RWPE1 (cell line): ENCODE measurements at regions not wholly inside any gene's neighbourhood (a gene's known extent, or its start where the extent isn't known, plus 50 kb on each side); places are given as distances from the start of the nearest gene placed in this dataset.

Experiments
- CTCF ChIA-PET: fragments of 350-600 bp; sonication (Branson Sonifier 250); formaldehyde crosslinking; extraction: SDS; loops from one replicate; lab custom pipeline; 2021; lab: Yijun Ruan, JAX
- POLR2A ChIA-PET: fragments of 400-600 bp; formaldehyde crosslinking; extraction: SDS; loops from one replicate; lab custom pipeline; 2020; ENCODE audit warnings: antibody characterized with exemption; ENCODE audit not compliant: low non-redundant PET; lab: Yijun Ruan, JAX
- DNase-seq: peaks from one replicate; pipeline ENCODE4 v3.0.0; 2012; ENCODE audit warnings: low spot score
- H3K27ac ChIP-seq: fragments of 450-650 bp; 2 replicates; pipeline ENCODE4 v1.5.1; 2017
- CTCF ChIP-seq: fragments of 450-650 bp; conservative IDR thresholded peaks from 2 replicates; pipeline ENCODE4 v1.5.1; 2017; ENCODE audit warnings: low read depth, mild to moderate bottlenecking

- ChIA-PET CTCF (no interaction called here), POLR2A (no interaction called here)
- H3K27ac ChIP-seq: no peak overlapping the region
- DNase-seq: no peak
- TF ChIP-seq CTCF: no peak
Observed at GRCh38 chr3:64765947-64766346, 78.1 kb upstream of the ADAMTS9 start.

DNA sequence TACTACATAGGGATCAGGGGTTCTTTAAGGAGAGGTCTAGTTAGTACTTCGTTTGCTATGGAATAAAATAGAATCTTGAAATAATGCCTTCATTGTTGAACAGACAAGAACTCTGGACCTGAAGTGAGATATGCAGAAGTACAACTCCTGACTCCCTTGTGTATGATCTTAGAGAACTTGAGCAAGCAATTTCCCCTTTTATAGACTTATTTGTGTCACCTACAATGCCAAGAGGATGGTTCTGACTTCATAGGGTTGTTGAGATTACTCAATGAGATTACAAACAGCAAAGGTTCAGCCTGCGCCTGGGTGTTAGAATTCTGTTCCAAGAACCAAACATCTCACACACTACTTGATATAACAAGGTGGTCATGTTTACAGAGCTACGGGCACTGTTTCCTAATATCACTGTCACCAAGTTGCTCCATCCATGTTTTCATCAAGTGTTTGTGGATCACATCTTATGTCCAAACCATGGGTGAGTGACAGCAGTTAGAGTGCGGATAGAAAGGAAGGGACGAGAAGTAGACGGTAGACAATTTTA, 76.7 kb upstream of the ADAMTS9 start:
- ChIA-PET POLR2A (no interaction called here), CTCF (no interaction called here)
- DNase-seq: no peak
- H3K27ac ChIP-seq: no peak overlapping the region
- no peak for TF ChIP-seq CTCF

DNA sequence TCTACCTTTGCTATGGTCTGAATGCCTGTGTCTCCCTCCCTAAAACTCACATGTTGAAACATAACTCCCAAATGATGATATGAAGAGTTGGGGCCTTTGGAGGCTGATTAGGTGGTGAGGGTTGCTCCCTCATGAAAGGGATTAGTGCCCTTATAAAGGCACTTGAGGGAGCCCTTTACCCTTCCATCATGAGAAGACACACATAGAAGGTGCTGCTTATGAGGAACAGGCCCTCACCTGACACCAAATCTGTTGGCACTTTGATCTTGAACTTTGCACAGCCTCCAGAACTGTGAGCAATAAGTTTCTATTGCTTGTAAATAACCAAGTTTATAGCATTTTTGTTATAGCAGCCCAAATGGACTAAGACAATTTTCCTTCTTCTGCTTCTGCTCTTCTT, 76.2 kb upstream of the ADAMTS9 start:
- ChIA-PET POLR2A (no interaction called here), CTCF (no interaction called here)
- no peak for DNase-seq
- H3K27ac ChIP-seq: no peak overlapping the region
- no peak for TF ChIP-seq CTCF

DNA sequence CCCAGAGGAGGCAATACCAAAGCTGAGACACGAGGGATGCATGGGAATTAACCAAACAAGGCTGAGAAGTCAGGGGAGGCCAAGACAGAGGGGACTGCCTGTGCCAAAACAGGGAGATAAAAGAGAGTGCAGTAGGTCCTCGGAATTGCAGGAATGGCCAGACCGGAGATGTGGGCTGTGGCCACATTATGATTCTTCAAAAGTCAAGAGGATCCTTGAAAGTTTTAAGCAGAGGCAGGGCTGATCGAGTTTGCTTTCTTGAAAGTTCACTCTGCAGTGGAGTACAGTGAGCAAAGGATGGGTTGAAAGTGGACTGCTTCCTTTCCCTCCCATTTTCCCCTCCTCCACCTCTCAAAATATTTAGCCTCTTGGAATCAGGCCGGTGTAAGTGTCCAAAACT, 73.9 kb upstream of the ADAMTS9 start:
- ChIA-PET POLR2A (no interaction called here), CTCF (no interaction called here)
- DNase-seq: no peak
- no peak overlapping the region for H3K27ac ChIP-seq
- TF ChIP-seq CTCF: no peak

GRCh38 chr3:64760258-64760657, 72.5 kb upstream of the ADAMTS9 start:
- H3K27ac ChIP-seq: no peak overlapping the region
- no peak for TF ChIP-seq CTCF
- CTCF ChIA-PET: no interaction called here
- POLR2A ChIA-PET: no interaction called here
- no peak for DNase-seq

DNA sequence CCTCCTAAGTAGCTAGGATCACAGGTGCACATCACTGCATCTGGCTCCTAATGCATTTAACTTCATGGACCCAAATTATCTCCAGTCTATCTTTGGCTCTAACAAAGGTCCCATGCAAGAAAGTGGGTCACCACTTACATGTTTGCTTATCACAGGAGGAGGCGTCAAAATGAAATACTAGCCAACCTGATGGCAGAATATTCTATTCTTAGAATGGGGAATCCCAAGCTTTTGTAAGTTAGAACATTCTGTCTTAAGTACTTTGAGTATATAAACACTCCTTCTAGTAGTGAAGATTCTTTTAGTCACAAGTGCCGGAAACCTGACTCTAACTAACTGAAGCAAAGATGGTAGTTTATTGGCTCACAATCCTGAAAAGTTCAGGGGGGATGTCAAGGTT, 72.0 kb upstream of the ADAMTS9 start:
- TF ChIP-seq CTCF: no peak
- DNase-seq: no peak
- H3K27ac ChIP-seq: no peak overlapping the region
- ChIA-PET POLR2A (no interaction called here), CTCF (no interaction called here)

- CTCF ChIA-PET: no interaction called here
- no peak for TF ChIP-seq CTCF
- no peak overlapping the region for H3K27ac ChIP-seq
- no peak for DNase-seq
- POLR2A ChIA-PET: no interaction called here
Observed at GRCh38 chr3:64756398-64756986, 68.7 kb upstream of the ADAMTS9 start.
